Keratinocyte (primary cell): ENCODE measurements at regions not wholly inside any gene's neighbourhood (a gene's known extent, or its start where the extent isn't known, plus 50 kb on each side); places are given as distances from the start of the nearest gene placed in this dataset.

Experiments used
- CTCF ChIP-seq, 3 experiments: IDR thresholded peaks in 1 of 3; conservative IDR thresholded peaks in 1 of 3; optimal IDR thresholded peaks in 1 of 3; 2 replicates in 2 of 3; 3 replicates in 1 of 3; pipeline versions ENCODE3 to v1.5.1; 2011; ENCODE audit warnings: low read length in 3 of 3, mild to moderate bottlenecking in 3 of 3, moderate library complexity in 2 of 3, control low read depth in 1 of 3, inconsistent platforms in 1 of 3; ENCODE audit not compliant: insufficient read depth in 2 of 3; ENCODE audit errors: extremely low read depth in 1 of 3
- EZH2 ChIP-seq: IDR thresholded peaks from one replicate; pipeline ENCODE4 v1.6.1; 2012; ENCODE audit warnings: inconsistent platforms, mild to moderate bottlenecking, low read length, moderate library complexity

GRCh38 chr7:36100634-36101033 is 52.4 kb upstream of the EEPD1 start:
- no peak for TF ChIP-seq CTCF (optimal IDR thresholded peaks at IDR 0.05 in 1 of 3, IDR thresholded peaks at IDR 0.05 in 1 of 3, conservative IDR thresholded peaks at IDR 0.05 in 1 of 3; ENCODE audit: extremely low read depth in 1 of 3, insufficient read depth in 2 of 3, low read length in 3 of 3)
- no peak for TF ChIP-seq EZH2
